ENCODE measurements at regions not wholly inside any gene's neighbourhood (a gene's known extent, or its start where the extent isn't known, plus 50 kb on each side); places are given as distances from the start of the nearest gene placed in this dataset.

- no peak for TF ChIP-seq CTCF (IDR thresholded peaks at IDR 0.05)
- TF ChIP-seq POLR2A (IDR thresholded peaks at IDR 0.05) = no peak
These were observed 212.6 kb upstream of the RSPO3 start for GRCh38 chr6:126905917-126906316.

Measured in body of pancreas (tissue), 4 donors.